DMS53 treated with DMSO at 0.1 percent for 48 hours (cell line): ENCODE measurements at regions not wholly inside any gene's neighbourhood (a gene's known extent, or its start where the extent isn't known, plus 50 kb on each side); places are given as distances from the start of the nearest gene placed in this dataset.

Experiments
- DNase-seq: peaks from one replicate; lab custom pipeline; 2025; ENCODE audit not compliant: unreplicated experiment; lab: John Stamatoyannopoulos, UW

DNA sequence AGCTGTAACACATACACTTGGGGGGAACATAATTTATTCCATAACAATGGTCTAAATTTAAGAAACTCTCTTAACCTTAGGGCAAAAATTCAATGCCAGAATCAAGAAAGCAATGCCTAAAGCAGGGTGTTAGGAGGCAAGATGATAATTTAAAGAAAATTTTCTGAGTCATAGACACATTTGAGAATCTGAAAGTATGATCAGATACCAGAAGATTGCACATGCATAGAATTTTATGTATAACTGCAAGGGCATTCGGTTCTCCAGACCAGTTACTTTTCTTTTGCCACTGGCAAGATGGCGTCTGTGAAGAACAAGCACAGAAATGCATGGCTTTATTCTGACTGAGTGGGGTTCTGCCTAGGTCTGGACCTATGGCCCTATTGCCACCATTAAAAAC lies 64.4 kb upstream of the IPO9 start:
- no peak for DNase-seq

DNA sequence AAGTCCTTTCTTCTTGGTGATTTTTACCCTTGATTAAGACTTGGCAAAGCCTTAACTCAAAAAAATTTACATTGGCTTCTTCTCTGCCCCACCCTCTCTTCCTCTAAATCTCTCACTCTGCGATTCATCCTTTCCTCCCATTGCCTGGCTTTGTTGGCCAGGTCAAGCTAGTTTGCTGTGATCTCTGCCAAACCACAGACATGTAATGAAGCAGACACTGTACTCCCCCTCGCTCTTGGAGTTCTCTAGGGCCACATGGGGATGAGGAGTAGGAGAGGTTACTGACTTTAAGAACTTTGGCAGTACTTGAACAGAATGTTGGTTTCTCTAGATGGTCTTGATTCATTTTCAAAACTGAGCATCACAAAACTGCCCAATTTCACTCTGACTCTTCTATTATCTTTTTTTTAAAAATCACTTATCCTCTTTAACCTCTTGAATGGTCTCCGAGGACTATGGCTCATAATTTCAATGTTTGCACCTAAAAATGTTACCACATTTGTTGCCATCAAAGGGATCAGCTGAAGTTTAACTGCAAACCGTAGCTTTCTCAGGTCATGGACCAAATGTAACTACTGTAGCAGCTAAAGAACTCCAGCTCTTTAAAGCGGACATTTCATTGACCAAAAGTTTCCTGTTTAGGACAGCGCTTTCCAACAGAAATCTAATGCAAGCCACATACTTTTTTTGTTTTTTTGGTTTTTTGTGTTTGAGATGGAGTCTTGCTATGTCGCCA lies 62.7 kb upstream of the IPO9 start:
- no peak for DNase-seq

DNA sequence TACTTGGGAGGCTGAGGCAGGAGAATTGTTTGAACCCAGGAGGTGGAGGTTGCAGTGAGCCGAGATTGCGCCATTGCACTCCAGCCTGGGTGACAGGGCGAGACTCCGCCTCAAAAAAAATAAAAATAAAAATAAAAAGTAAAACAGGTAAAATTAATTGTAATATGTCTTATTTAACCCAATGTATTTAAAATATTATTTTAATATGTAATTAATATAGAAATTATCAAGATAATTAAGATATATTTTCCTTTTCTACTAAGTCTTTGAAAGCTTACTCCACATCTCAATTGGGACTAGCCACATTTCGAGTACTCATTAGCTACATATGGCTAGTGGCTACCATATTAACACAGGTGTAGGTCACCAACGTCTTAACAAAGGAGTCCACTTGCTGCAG lies 61.6 kb upstream of the IPO9 start:
- no peak for DNase-seq

DNA sequence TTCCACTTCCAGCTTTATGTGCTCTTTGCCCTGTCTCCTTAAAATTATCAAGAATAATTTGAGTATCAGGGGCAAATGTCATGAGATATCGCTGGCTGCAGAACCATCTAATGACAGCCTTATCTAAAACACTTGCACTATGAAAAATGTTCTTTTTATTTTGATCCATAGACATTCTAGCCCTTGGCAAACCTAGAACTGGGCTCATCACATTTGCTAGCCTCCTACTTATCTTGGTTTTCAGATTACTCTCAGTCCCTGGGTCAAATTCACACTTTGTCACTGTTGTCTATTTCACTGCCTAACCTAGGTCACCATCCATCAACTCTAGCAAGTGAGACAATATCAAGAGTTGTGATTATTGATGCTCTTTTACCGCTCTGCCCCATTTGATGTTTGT lies 59.9 kb upstream of the IPO9 start:
- no peak for DNase-seq

DNA sequence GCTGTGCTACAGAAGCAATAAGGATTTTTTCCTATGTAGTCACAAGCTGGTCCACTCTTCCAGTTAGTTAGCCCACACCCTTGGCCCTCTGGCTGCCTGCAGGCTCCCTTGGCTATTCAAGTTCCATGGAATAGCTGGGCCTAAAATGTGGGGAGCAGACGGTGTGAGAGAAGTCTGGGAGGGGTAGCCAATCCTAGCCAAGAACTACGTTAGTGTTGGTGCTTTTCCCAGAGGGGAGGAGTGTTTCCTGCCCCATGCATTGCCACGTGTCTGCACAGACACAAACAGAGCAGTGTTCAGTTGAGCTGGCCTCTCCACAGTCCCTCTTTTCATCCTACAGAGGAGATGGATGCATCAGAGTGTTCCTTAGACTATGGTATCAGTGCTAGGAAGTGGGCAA lies 59.0 kb upstream of the IPO9 start:
- DNase-seq, result no peak

DNA sequence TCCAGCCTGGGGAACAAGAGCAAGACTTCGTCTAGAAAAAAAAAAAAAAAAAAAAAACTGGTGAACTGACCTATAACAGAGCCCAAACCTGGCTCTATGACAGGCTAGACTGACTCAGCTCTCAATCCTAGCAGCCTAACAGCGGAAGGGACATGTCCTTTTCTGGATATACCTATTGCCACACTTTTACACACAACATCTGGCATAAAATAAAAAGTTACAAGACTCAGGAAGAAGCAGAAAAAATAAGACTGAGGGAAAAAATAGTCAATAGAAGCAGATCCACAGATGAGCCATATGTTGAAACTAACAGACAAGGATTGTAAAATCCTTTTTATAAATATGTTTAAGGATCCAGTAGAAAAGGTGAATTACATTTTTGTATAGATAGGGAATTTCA lies 57.5 kb upstream of the IPO9 start:
- no peak for DNase-seq

DNA sequence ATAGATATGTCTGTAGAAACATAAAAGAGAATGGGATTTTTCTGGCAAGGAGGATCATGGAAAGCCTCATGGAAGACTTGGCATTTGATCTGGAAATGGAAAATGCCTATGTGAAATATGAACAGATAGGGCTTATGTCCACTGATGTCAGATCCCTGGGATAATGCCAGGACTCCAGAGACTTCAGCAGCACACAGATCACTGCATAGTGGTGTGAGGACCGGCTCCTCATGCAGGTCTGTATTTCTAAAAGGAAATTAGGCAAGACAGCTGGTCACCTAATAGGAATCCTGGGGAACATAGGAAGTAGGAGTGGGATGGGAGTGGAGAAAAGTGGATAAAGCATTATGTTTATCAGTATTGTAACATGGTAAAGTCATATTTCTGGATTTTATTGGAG lies 56.8 kb upstream of the IPO9 start:
- DNase-seq, result no peak

DNA sequence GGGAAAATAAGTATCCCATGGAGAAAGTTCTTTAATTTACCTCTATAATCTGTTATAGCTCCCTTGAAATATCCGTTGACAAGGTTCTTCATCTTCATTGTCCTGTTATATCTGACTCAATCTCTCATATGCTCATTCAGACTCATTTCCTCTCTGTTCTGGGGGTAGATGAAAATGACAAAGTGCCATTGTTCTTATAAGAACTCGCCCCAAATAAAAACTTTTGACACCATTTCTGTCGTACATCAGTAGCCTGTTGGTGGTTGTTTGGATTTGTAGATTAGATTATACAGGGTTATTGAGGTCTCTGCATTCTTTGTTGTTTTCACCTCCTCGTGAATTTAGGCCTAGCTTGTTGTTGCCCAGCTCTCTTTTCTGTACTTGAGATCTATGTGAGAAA lies 55.2 kb upstream of the IPO9 start:
- no peak for DNase-seq

DNA sequence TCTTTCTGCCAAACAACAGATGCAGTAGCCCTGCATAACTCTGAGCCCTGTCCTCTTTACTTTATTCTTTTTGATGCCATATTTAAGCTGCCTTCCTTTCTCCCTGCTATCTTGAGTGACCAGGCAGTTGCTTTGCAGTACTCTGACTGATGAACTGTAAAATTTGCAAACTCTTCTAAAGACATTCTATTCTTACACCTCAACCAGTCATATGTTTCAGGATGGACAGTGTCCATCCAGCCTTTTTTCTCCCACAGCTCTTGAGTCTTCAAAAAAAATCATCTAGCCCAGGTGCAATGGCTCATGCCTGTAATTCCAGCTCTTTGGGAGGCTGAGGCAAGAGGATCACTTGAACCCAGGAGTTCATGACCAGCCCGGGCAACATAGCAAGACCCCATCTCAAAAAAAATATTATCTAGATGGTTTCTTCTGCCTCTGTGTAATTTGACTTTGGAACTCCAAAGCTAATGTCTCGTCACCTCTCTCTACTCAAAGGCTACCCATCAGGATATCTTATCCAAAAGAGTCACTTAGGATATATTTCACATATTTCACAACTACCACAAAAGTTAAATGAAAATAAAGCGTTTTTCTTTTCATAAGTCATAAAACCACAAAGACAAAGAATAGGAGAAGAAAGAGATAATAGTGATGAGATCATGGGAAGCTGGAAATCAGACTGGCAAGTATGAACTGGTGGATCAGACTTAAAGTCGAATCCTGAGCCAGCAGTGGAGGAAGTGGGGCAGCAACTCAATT lies 54.6 kb upstream of the IPO9 start:
- no peak for DNase-seq

DNA sequence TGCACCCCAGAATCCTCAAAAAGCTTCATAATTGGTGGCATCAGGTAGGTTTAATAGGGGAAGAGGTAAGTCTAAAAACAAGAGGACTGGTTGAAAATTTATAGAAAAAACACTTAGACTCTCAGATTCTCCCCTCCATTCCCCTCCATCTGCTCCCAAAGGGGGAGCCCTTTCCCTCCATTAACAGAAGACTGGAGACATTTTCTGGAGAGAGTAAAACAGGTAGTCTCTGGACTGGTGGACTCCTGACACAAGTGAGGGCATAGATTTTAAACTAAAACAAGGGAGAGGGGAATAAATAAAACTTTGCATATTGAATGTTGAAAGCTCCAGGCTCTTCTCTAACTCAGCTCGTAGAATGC lies 54.0 kb upstream of the IPO9 start:
- DNase-seq, result no peak

DNA sequence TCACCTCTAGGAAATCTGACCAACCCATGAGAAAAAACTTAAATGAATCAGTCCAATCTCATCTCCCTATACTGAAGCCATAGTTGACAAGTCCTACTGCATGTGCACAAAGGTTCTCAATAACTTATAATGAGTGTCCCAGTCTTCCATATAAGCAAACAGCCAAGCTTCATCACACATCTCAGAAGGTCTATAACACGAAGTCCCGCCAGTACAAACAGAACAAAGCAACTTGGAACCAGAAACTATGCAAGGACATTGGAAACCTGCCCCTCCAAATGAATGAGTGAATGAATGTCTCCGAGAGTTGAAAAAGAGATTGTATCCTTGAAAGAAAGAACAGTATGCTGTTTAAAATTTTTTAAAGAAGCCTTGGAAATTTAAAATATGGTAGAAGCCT lies 53.6 kb upstream of the IPO9 start:
- DNase-seq, result no peak

DNA sequence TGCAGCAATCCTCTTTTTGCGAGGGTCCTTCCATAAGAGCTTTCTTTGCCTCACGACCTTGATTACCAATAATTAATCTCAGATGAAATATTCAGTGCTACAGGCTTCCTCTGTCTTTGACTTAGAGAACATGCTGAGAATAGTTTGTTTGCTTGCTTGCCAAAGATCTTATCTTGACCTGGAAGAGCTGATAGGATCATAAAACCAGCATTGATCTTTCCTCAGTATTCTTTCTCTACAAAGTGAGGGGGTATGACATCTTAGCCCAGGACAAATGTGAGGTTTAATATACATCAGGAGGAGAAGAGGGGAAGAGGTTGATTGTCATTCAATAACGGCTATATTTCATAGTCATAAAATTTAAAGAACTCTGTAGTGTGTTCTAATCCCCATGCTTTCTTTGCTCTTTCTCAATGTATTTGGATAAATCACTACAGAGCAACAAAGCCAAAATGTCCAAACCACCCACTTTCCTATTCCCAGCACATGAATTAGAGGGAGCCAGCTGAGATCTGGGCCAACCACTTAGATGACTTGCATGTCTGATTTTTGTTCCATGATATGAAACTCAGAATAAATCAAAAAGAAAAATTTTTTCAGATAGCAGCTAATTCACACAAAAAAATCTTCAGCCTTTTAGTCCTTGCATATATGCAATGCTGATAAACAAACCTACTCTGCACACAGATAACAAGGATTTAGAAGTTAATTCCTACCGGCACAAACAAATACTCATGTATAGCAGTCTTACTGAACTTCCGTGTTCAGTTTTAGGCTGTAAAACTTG lies 50.5 kb upstream of the IPO9 start:
- no peak for DNase-seq
